Breast epithelium (tissue), 3 donors: ENCODE measurements at regions not wholly inside any gene's neighbourhood (a gene's known extent, or its start where the extent isn't known, plus 50 kb on each side); places are given as distances from the start of the nearest gene placed in this dataset.

ENCODE experiments used
- POLR2A ChIP-seq: fragments of 450-650 bp; IDR thresholded peaks from one replicate; pipeline ENCODE4 v1.6.1; 2016; ENCODE audit warnings: antibody characterized with exemption, mild to moderate bottlenecking, moderate library complexity
- TF ChIP-seq, protein P1 (sequence below), 3 donors: fragments of 450-650 bp; IDR thresholded peaks; one replicate each; pipeline ENCODE4 v1.5.1; 2016 to 2017; ENCODE audit warnings: antibody characterized with exemption in 3 of 3, mild to moderate bottlenecking in 3 of 3, moderate library complexity in 3 of 3

DNA sequence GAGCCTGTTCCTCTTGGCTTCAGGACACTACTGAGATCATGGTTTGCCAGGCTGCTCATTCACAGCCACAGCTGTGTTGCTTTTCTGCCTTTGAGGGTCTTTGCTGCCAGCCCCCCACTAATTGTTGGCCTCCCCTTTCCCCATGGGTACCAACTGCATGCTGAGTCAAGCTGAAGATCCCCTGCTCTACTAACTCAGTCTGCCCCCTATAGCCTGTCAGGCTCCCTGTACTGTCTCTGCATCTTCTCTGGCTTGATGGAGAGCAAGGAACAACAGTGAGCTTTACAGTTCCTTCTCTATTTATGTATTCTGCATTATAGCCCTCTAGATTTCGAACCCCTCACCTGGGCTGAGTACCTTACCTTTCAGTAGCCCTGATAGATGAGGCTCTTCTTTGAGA lies 257.6 kb upstream of the CADM1 start:
- TF ChIP-seq POLR2A: no peak
- TF ChIP-seq, protein P1, sequence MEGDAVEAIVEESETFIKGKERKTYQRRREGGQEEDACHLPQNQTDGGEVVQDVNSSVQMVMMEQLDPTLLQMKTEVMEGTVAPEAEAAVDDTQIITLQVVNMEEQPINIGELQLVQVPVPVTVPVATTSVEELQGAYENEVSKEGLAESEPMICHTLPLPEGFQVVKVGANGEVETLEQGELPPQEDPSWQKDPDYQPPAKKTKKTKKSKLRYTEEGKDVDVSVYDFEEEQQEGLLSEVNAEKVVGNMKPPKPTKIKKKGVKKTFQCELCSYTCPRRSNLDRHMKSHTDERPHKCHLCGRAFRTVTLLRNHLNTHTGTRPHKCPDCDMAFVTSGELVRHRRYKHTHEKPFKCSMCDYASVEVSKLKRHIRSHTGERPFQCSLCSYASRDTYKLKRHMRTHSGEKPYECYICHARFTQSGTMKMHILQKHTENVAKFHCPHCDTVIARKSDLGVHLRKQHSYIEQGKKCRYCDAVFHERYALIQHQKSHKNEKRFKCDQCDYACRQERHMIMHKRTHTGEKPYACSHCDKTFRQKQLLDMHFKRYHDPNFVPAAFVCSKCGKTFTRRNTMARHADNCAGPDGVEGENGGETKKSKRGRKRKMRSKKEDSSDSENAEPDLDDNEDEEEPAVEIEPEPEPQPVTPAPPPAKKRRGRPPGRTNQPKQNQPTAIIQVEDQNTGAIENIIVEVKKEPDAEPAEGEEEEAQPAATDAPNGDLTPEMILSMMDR (IDR thresholded peaks at IDR 0.05): no peak
